A673 (cell line): ENCODE measurements at regions not wholly inside any gene's neighbourhood (a gene's known extent, or its start where the extent isn't known, plus 50 kb on each side); places are given as distances from the start of the nearest gene placed in this dataset.

ENCODE experiments used
- EZH2 ChIP-seq: fragments of 200-600 bp; sonication (generic); IDR thresholded peaks from 2 replicates; pipeline ENCODE4 v1.6.1; 2017; ENCODE audit warnings: borderline replicate concordance, low read depth, mild to moderate bottlenecking, mixed read lengths, antibody characterized with exemption, low read length; ENCODE audit not compliant: poor library complexity, severe bottlenecking
- TF ChIP-seq, protein P1 (sequence below): fragments of 300-800, 200-600 bp; sonication (generic); conservative IDR thresholded peaks from 2 replicates; pipeline ENCODE4 v1.5.1; 2017; ENCODE audit warnings: low read depth, mild to moderate bottlenecking, antibody characterized with exemption, low read length, moderate library complexity, mixed read lengths

- TF ChIP-seq, protein P1, sequence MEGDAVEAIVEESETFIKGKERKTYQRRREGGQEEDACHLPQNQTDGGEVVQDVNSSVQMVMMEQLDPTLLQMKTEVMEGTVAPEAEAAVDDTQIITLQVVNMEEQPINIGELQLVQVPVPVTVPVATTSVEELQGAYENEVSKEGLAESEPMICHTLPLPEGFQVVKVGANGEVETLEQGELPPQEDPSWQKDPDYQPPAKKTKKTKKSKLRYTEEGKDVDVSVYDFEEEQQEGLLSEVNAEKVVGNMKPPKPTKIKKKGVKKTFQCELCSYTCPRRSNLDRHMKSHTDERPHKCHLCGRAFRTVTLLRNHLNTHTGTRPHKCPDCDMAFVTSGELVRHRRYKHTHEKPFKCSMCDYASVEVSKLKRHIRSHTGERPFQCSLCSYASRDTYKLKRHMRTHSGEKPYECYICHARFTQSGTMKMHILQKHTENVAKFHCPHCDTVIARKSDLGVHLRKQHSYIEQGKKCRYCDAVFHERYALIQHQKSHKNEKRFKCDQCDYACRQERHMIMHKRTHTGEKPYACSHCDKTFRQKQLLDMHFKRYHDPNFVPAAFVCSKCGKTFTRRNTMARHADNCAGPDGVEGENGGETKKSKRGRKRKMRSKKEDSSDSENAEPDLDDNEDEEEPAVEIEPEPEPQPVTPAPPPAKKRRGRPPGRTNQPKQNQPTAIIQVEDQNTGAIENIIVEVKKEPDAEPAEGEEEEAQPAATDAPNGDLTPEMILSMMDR = no peak
- no peak for TF ChIP-seq EZH2
Observed at GRCh38 chr9:115867326-115867725, 286.3 kb upstream of the PAPPA start.
